RWPE2 (cell line): ENCODE measurements at regions not wholly inside any gene's neighbourhood (a gene's known extent, or its start where the extent isn't known, plus 50 kb on each side); places are given as distances from the start of the nearest gene placed in this dataset.

Experiments used
- ATAC-seq: fragments of 200-7000 bp; cut with Tn5 transposase; 3 replicates; pipeline ENCODE4 v1.9.1; 2021; ENCODE audit warnings: low read depth
- DNase-seq: peaks from one replicate; pipeline ENCODE4 v3.0.0-alpha.2; 2020; ENCODE audit warnings: low spot score
- H3K27ac ChIP-seq: fragments of 450-650 bp; 2 replicates; pipeline ENCODE4 v1.5.1; 2017; ENCODE audit warnings: mild to moderate bottlenecking; ENCODE audit not compliant: poor library complexity, severe bottlenecking
- H3K27me3 ChIP-seq: fragments of 250-450 bp; sonication (Bioruptor Pico); 2 replicates; pipeline ENCODE4 v1.5.1; 2021; ENCODE audit warnings: mild to moderate bottlenecking, moderate library complexity; ENCODE audit not compliant: insufficient read depth, poor library complexity, severe bottlenecking
- H3K36me3 ChIP-seq: fragments of 250-450 bp; sonication (Bioruptor Pico); 2 replicates; pipeline ENCODE4 v1.5.1; 2020; ENCODE audit warnings: low read depth, mild to moderate bottlenecking, moderate library complexity
- H3K4me1 ChIP-seq: fragments of 250-450 bp; sonication (Bioruptor Pico); 2 replicates; pipeline ENCODE4 v1.5.1; 2021; ENCODE audit warnings: mild to moderate bottlenecking, moderate library complexity; ENCODE audit not compliant: insufficient read depth, poor library complexity, severe bottlenecking
- H3K4me3 ChIP-seq: fragments of 250-450 bp; sonication (Bioruptor Pico); 2 replicates; pipeline ENCODE4 v1.5.1; 2021; ENCODE audit warnings: mild to moderate bottlenecking, moderate library complexity; ENCODE audit not compliant: severe bottlenecking
- H3K9me3 ChIP-seq: fragments of 250-450 bp; sonication (Bioruptor Pico); 2 replicates; pipeline ENCODE4 v1.5.1; 2021; ENCODE audit warnings: mild to moderate bottlenecking, moderate library complexity; ENCODE audit not compliant: severe bottlenecking
- CTCF ChIP-seq: fragments of 450-650 bp; IDR thresholded peaks from one replicate; pipeline ENCODE4 v1.5.1; 2017; ENCODE audit warnings: mild to moderate bottlenecking, moderate library complexity; ENCODE audit not compliant: poor library complexity, severe bottlenecking

DNA sequence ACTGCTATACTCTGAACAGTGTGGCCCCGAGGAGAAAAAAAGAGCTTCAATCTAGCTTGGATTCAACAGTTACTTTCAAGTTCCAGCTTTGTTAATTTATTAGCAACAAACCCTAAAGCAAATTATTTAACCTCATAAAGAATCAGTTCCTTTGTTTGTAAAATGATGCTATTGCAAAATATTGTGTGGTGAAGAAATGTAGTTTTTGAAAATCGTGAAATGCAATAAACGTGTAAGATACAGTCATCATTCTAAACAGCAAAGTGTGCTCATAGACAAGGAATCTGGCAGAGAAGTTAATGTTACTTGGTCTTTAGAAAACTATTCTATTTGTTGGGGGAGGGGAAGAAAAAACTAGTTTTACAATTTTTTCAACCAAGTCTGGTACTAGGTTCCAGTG is 297.6 kb upstream of the ADGRL4 start:
- no peak overlapping the region for H3K4me3 ChIP-seq
- no peak for TF ChIP-seq CTCF
- ATAC-seq (no peak), DNase-seq (no peak)
- H3K27ac ChIP-seq, result no peak overlapping the region
- no peaks in the 10 kb centered on the region for H3K36me3 ChIP-seq
- H3K4me1 ChIP-seq, result no peaks in the 10 kb centered on the region
- no peaks in the 10 kb centered on the region for H3K9me3 ChIP-seq
- no peaks in the 10 kb centered on the region for H3K27me3 ChIP-seq

DNA sequence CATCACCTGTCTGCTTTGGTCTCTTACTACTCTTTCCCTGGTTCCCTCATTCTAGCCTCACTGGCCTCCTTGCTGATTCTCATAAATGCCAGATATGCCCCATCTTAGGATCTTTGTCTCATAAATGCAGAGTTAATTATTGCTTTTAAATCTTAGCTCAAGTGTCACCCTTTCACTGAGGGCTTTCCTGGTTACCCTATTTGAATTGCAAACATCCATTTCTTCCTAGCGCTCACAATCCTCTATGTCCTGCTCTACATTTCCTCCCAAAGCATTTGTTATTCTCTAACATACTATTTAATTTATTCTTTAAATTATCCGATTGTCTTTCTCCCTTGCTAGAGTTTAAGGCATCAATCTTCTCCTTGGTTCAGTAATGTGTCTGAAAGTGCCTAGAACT is 296.5 kb upstream of the ADGRL4 start:
- no peak for ATAC-seq
- Histone ChIP-seq H3K27ac (no peak overlapping the region), H3K9me3 (no peaks in the 10 kb centered on the region), H3K4me3 (no peak overlapping the region), H3K4me1 (no peaks in the 10 kb centered on the region), H3K36me3 (no peaks in the 10 kb centered on the region), H3K27me3 (no peaks in the 10 kb centered on the region)
- no peak for DNase-seq
- TF ChIP-seq CTCF, result no peak

- Histone ChIP-seq H3K4me3 (no peak overlapping the region), H3K36me3 (no peaks in the 10 kb centered on the region), H3K4me1 (no peaks in the 10 kb centered on the region), H3K27ac (no peak overlapping the region), H3K27me3 (no peaks in the 10 kb centered on the region), H3K9me3 (no peaks in the 10 kb centered on the region)
- TF ChIP-seq CTCF, result no peak
- ATAC-seq (no peak), DNase-seq (no peak)
Observed at GRCh38 chr1:79302380-79302930, 295.9 kb upstream of the ADGRL4 start.

DNA sequence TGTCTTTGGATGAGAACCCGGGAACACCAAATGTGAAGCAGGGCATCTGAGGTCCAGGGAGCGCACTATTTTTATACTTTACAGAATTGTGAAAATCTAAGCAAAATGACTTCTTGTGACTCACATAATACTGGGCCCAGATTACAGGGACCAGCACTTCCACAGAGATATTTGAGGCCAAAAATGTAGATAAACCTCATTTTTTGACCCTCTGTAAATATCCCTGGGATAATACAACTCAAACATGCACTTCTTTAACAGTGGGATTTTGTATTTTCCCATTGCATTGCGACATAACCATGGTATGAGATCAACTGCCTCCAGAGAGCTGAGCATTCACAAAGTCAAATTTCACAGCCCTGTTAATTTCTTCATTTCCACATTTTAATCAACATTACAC is 289.4 kb upstream of the ADGRL4 start:
- TF ChIP-seq CTCF, result no peak
- H3K9me3 ChIP-seq, result no peaks in the 10 kb centered on the region

GRCh38 chr1:79293611-79294010 is 287.1 kb upstream of the ADGRL4 start:
- H3K4me1 ChIP-seq, result peaks cover 6% of the 10 kb centered on the region
- no peak for TF ChIP-seq CTCF
- H3K36me3 ChIP-seq, result no peaks in the 10 kb centered on the region
- no peak overlapping the region for H3K27ac ChIP-seq
- no peaks in the 10 kb centered on the region for H3K9me3 ChIP-seq
- H3K4me3 ChIP-seq, result no peak overlapping the region
- H3K27me3 ChIP-seq, result no peaks in the 10 kb centered on the region
- DNase-seq (no peak), ATAC-seq (peak; percentile 68)

More for the DNA sequence above, 289.4 kb upstream of the ADGRL4 start:
- DNase-seq, result no peak
- no peak for ATAC-seq
- no peak overlapping the region for H3K4me3 ChIP-seq
- peaks cover 6% of the 10 kb centered on the region for H3K4me1 ChIP-seq
- H3K36me3 ChIP-seq, result no peaks in the 10 kb centered on the region
- no peaks in the 10 kb centered on the region for H3K27me3 ChIP-seq
- H3K27ac ChIP-seq, result no peak overlapping the region
